ENCODE measurements at regions not wholly inside any gene's neighbourhood (a gene's known extent, or its start where the extent isn't known, plus 50 kb on each side); places are given as distances from the start of the nearest gene placed in this dataset.

GRCh38 chr5:86329318-86329717, 288.4 kb upstream of the COX7C start:
- TF ChIP-seq CTCF (IDR thresholded peaks at IDR 0.05) (no peak), POLR2A (IDR thresholded peaks at IDR 0.05) (no peak)

All from stomach (tissue), 4 donors.